GM18499 (cell line): ENCODE measurements at regions not wholly inside any gene's neighbourhood (a gene's known extent, or its start where the extent isn't known, plus 50 kb on each side); places are given as distances from the start of the nearest gene placed in this dataset.
"Not testable (repeated sequence)": the region's sequence is repeated elsewhere in the genome, so short reads cannot be mapped to it uniquely, and the experiment has no call there.

ENCODE experiments used
- ATAC-seq: cut with Tn5 transposase; IDR thresholded peaks from one replicate; pipeline ENCODE4 v1.9.1; 2021; ENCODE audit warnings: moderate number of reproducible peaks; ENCODE audit not compliant: insufficient read depth, unreplicated experiment

DNA sequence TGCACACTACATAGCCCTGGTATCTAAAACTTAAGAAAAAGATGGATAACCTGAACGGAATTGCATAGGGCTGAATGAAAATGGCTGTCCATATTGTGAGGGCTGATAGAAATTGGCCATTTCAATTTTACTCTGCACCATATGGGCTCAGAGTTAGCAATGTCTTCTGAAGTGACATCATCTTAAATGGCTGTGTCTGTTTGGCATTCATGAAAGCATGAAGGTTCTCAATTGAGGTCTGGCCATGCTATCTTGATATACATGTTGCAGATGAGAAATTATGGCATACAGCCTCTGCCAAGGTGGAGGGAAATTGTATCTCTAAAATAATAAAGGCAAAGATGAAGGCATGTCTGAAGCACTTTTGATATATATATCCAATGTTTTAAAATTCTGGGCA, 226.0 kb upstream of the PDE3A start:
- no peak for ATAC-seq

DNA sequence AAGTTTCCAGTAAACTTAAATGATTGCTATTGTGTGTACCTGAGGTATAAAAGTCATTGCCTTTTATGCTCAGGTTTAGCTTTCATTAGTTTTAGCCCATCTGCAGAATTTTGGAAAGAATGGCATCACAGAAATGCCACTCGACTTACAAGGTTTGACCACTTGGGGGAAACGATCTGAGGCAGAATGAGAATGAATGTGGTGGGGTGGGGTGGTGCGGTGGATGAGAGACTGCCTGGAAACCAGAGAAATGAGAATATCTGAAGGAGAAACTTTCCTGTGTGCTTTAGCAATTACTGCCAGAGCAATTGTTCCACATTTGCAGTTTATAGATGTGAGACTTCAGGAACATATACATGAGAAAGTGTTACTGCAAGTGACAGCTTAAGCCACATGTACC, 225.4 kb upstream of the PDE3A start:
- ATAC-seq: no peak

DNA sequence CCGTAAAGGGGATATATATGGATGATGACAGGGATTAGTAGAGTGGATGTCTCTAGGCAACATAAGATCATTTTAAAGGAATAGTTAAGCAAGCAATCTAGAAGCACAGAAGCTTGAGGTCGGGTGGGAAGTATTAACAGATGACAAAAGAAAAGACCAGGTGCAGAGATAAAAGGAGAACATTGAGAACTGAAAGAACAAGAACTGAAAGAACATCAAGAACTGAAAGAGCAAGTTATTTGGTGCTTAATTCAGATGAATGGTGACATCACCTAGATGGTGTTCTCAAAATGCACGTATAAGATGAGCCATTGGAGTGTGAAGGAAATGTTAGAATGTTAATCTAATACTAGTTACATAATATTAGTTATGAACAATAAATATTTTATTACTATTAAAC, 224.0 kb upstream of the PDE3A start:
- ATAC-seq: no peak

DNA sequence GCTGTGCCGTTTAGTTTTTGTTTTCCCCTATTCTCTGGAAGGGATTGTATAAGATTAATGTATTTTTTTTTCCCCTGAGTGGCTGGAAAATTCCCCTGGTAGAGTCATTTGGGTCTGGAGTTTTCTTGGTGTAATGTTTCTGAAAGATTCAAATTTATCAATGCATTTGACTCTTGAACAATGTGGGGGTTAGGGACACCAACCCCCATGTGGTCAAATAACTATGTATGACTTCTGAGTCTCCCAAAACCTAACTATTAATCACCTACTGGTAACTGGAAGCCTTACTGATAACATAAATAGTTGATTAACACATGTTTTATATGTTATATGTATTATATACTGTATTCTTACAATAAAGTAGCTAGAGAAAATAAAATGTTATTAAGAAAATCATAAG, 220.1 kb upstream of the PDE3A start:
- no peak for ATAC-seq

DNA sequence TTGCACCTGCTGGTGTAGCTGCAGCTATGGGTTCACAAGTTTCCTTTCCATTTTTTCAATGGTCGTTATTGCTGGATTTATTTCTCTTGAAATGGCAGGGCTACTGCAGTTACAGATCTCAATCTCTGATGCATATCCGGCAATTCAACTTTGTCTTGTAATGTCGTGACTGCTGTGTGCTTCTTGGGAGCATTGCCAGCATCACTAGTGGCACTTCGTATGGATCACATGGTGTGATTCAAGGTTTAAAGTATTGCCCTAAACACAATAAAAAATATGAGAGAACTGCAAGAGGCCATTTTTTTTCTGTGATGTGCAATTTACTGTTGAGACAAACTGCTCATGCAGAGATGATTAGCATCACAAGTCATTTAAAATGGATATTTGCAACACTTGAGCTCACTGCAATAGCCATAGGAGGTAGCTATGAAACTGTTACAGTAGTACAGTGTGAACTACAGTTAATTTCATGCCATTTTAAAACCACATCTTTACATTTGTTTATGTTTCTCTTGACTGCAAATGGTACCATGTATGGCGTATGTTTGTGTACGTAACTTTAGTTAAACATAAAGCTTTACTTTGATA, 217.4 kb upstream of the PDE3A start:
- no peak for ATAC-seq

DNA sequence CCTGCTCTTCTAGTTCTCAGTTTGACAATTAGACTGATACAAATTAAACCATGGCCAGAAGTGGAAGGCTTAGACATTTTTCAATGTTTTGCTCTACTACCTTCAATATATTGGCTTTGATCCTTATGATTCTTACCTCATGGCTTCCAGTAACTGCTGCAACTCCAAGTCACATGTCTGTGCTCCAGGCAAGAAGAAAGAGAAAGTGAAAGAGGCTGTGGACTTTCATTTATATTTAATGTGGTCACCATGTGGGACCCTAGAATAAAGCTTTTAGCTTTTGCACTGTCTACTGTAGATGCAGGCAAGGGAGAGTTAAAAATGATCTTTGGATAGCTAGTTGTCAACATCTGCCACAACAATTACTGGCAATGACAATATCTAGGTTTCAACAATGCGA, 214.3 kb upstream of the PDE3A start:
- ATAC-seq: no peak

DNA sequence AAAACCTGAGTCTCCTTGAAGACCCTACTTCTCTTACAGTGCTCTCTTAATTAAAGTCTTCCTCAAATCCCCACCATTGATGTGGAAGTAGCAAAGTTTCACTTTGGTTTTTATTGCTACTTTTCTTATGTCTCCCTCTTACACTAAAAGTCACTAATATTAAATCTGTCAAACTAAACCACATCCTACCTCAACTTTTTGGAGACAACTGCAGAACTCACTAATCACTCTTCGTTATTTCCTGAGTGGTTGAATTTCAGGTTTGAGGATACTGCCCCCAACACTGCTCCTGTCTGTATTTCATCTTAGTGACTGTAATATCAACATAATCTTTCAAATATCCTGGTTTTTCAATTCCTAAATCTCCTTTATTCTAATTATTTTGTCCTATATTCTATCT, 213.0 kb upstream of the PDE3A start:
- ATAC-seq: no peak

DNA sequence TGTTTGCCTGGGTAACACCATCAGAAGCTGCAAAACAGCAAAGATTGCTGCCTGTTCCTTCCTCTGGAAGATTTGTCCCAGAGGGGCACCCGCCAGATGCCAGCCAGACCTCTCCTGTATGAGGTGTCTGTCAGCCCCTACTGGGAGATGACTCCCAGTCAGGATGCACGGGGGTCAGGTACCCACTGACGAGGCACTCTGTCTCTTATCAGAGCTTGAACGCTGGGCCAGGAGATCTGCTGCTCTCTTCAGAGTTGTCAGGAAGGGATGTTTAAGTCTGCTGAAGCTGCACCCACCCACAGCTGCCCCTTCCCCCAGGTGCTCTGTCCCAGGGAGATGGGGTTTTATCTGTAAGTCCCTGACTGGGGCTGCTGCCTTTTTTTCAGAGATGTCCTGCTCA, 207.4 kb upstream of the PDE3A start:
- not testable (repeated sequence) for ATAC-seq

DNA sequence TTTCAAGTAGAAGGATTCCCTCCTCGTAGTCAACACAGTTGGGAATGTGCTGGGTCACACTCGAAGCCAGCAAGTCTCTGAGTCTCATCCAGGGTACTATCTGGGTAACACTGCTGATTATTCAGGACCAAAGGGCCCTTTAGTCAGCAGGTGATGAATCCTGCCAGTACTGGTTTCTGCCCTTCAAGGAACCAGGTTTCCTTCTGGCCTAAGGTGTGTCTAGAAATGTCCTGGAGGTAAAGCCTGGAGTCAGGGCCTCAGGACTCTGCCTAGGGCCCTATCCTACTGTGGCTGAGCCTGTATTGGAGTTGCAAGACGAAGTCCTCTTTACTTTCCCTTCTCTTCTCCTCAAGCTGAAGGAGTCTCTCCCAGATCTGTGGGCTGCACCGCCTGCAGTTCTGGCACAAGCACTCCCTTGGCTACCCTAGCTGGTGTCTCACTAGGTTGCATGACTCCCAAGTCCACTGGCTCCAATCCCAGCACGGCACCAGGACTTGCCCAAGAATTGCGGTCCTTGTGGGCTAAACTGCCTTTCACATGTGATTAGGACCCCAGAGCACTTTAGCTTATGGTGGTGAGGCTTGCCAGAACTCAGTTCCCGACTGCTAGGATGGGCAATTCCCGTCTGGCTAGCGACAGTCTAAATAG, 193.7 kb upstream of the PDE3A start:
- no peak for ATAC-seq

DNA sequence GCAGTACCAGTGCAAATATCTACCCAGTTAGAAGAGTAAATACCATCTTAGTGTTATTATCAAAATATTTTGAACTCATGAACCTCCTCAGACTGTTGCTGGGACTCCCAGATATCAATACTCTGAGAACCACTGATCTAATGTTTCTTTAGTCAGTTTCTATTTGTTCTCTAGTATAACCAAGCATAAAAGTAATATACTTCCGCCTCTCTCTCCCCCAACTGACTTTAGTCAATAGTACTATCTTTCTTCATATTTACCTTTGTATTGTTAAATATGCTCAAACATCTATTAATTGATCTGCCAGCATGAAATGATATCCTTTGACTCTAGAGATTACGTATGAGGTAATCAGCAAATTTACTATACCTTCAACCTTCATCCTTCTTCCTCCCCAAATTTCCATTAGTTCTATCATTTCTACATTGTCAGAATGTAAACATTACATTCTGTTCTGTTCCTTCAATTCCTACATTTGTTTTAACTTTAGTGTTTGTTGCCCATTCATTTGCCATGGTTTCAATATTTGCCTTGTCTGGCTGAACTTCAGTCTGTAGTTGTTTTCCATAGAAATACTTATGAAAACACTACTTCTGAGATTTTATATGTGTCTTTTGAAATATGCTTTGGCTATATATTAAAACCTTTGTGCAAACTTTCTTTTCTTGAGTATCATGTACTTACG, 192.5 kb upstream of the PDE3A start:
- no peak for ATAC-seq

DNA sequence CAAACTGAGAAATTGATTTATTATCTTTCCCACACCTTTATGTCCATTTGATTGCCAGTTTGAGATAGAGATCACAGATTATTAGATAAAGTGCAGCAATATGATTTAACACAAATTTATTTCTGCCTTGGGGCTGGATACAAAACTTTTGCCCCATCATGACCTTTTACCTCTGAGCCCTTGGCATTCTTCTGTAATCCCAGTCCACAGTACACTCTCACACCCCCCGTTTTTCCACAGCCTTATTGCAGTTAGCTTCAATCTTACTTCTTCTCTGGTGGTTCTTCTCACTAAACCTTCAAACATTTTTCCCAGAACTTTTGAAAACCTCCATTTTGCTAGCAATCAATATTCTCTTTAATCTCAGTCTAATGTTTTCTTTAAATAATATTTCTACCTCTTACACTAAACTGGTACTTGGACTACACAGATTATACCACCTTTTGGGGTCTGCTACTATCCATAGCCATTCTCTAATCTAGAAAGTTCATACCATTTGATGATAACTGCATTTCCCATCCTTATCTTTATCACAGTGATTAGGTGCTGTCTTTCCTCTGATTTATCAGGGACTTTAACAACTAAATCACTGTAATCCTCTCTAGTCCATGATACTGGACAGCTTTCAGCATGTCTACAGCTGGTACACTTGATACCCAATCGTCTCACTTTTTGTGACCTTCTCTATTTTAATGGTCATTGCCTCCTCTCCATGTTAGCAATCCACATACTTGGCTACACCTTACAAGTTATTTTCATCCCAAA, 186.7 kb upstream of the PDE3A start:
- no peak for ATAC-seq

DNA sequence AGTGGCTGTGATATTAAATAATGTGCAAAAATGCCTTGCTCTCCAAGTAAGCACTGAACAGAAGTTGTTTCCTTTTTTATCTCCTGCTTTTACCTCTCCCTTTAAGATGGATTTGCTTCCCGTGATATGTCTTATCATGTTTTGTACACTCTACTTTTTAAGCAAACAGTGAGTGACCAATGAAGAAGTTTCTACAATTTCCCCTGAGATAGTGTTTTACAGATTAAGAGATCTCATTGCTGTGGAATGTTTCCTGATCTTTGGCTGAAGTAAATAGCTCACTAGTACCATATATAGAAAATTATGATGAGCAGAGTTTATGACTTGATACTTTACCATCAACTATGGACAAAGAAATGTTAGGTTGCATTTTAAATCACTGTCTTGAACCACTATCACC, 184.8 kb upstream of the PDE3A start:
- ATAC-seq: no peak

DNA sequence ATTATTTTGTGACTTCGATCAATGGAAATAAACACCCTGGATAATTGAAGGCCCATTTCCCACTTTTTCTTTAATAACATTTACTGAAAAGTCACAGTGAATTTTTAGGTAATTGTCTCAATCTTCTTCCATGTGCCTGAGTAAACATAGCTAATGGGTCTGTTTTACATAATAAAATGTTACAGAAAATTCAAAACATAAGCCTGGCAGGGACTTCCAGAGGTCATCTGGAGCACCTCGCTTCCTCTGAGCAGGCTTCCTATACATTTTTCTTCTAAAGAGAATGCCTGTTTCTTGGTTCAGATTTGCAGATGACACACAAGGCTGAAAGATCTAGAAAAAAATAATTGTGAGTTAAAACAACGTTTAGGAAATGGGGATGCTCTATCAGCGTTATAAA, 183.8 kb upstream of the PDE3A start:
- ATAC-seq: no peak

DNA sequence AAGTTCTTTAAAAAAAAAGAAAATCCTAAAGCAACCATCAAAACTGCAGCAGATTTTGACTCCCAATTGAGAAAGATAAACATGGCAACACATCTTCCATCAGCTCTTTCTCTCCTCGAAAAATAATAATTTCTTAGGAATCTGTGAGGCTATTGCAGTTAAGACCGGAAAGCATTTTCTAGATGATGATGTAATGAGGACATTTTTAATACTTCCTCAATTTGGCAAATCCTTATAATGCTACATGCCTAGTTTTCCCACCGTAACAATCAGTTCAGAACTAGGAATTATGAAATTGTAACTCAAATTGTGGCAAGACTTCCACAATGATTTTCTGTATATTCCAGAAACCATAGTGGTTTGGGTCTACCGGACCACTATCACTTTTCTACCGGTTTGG, 180.9 kb upstream of the PDE3A start:
- no peak for ATAC-seq

DNA sequence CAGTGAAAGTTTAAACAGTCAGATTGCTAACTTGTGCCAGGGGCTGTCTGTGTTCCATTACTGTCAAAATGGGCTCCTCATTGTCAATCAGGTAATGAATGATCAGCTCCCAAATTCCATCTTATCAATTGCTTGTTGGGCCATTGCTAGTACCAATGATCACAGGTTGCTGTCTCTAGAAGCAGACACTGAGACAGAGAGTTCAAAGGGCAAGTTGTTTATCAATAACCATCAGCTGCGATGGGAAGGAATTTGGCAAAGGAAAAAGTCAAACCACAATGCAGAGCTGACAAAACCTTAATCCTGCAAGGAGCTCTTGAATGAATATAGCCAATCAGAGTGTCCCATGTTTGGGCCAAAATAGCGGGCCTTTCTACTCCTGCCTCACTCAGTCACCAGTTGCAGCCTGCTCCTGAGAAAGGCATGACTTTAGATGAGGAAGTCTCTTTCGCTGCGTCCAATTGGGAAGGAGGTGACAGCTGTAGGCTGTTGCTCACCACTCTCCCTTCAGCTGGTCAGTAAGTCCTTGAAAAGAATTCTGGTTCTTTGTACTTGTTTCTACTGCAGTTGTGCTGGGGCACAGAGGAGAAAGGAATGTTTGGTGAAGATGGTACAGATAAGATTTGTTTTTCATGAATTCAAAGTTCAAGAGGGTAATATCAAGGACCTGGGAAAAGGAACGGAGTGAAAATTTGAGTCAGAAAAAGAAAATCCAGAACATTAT, 179.2 kb upstream of the PDE3A start:
- no peak for ATAC-seq

DNA sequence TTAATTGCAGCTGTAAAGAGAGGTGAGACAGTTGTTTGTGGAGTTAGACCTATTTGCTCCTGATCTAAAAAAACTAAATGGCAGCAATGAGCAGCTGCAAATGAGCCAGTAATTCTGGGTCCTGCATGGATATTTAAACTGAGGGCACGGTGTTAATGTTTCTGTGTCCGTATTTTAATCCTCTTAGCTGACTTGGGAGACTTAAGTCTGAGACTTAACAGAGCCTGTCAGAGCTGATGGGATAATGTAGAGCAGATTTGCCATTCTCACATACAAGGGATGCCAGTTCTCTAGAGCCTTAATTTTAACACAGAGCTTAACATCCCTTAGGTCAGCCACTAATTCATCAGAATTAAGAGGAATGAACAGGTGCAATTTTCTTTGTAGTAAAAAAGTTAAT, 178.6 kb upstream of the PDE3A start:
- no peak for ATAC-seq

DNA sequence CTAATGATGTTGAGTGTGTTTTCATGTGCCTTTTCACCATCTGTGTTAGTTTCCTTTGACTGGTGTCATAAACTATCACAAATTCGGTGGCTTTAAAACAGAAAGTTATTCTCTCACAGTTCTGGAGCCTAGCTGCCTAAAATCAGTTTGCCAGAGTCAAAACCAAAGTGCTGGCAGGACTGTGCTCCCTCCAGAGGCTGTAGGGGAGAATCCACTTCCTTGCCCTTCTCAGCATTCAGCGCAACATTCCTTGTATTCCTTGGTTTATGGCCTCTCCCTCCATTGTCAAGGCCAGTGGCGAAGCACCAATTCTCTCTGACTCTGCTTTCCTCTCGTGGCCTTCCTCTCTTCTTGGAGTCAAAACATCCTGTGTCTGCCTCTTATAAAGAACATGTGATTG, 174.2 kb upstream of the PDE3A start:
- ATAC-seq: no peak

DNA sequence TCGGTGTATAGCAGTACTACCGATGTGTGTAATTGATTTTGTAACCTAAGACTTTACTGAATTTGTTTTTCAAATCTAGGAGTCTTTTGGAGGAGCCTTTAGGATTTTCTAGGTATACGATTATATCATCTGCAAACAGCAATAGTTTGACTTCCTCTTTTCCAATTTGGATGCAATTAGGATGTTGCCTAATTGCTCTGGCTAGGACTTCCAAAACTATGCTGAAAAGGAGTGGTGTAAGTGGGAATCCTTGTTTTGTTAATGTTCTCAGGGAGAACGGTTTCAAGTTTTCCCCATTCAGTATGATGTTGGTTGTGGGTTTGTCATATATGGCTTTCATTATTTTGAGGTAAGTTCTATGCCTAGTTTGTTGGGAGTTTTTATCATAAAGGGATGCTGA, 171.6 kb upstream of the PDE3A start:
- ATAC-seq: no peak

DNA sequence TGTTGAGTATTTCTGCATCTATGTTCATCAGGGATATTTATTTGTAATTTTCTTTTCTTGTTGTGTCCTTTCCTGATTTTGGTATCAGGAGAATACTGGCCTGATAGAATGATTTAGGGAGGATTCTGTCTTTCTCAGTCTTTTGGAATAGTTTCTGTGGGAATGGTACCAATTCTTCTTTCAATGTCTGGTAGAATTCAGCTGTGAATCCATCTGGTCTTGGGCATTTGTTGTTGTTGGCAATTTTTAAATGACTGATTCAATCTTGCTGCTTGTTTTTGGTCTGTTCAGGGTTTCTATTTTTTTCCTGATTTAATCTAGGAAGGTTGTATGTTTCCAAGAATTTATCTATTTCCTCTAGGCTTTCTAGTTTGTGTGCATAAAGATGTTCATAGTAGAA, 170.9 kb upstream of the PDE3A start:
- ATAC-seq: no peak

DNA sequence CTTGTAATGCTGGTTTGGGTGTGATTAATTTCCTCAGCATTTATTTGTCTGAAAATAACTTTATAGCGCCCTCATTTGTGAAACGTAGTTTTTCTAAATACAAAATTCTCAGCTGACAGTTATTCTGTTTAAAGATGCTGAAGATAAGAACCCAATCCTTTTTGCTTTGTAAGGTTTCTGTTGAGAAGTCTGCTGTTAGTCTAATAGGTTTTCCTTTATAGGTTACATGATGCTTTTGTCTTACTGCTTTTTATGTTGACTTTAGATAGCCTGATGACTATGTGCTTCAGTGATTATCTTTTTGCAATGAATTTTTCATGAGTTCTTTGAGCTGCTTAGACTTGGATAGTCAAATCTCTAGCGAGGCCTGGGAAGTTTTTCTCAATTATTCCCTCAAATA, 168.6 kb upstream of the PDE3A start:
- no peak for ATAC-seq

DNA sequence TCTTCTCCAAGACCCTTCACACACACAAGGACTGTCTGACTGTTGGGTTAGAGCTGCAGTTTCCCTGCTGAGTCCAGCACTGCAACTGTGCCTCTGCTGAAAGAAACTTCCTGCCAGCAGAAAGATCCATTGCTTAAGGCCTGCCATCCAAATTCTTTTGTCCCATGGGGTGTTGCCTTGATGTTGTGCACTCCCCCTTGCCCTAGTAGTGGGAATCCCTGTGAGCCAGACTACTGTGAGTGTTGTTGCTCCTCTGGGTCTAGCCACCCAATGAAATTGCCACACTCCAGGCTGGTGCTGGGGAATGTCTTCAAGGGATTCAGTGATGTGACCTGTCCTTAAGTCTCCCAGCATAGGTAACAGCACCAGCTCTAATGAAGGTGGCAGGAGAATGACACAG, 166.6 kb upstream of the PDE3A start:
- ATAC-seq: no peak
